VCaP (cell line): ENCODE measurements at regions not wholly inside any gene's neighbourhood (a gene's known extent, or its start where the extent isn't known, plus 50 kb on each side); places are given as distances from the start of the nearest gene placed in this dataset.

Experiments used
- H3K27ac ChIP-seq: fragments of 450-650 bp; 2 replicates; pipeline ENCODE4 v1.5.1; 2017
- CTCF ChIP-seq: fragments of 450-650 bp; conservative IDR thresholded peaks from 2 replicates; pipeline ENCODE4 v1.5.1; 2017; ENCODE audit warnings: mild to moderate bottlenecking, moderate library complexity

- TF ChIP-seq CTCF: peak; percentile 30; the same call in 1 of the 2 replicates
- H3K27ac ChIP-seq: peak overlapping the region; percentile 71; the same call in 1 of the 2 replicates
Measured at GRCh38 chr7:45984386-45985295, 63.6 kb upstream of the IGFBP3 start.

- no peak for TF ChIP-seq CTCF
- peak overlapping the region; percentile 71 for H3K27ac ChIP-seq
Measured at GRCh38 chr7:45983720-45984255, 62.7 kb upstream of the IGFBP3 start.

- no peak for TF ChIP-seq CTCF
- H3K27ac ChIP-seq: peak overlapping the region; percentile 71
Measured at GRCh38 chr7:45982907-45983719, 62.0 kb upstream of the IGFBP3 start.

GRCh38 chr7:45982132-45982531, 61.1 kb upstream of the IGFBP3 start:
- TF ChIP-seq CTCF: no peak
- peak overlapping the region; percentile 71 for H3K27ac ChIP-seq

GRCh38 chr7:45980973-45981372, 59.9 kb upstream of the IGFBP3 start:
- H3K27ac ChIP-seq: no peak overlapping the region

GRCh38 chr7:45980181-45980905, 59.3 kb upstream of the IGFBP3 start:
- TF ChIP-seq CTCF: no peak
- no peak overlapping the region for H3K27ac ChIP-seq

More at GRCh38 chr7:45980973-45981372, 59.9 kb upstream of the IGFBP3 start:
- no peak for TF ChIP-seq CTCF
